ENCODE measurements at regions not wholly inside any gene's neighbourhood (a gene's known extent, or its start where the extent isn't known, plus 50 kb on each side); places are given as distances from the start of the nearest gene placed in this dataset.

GRCh38 chr7:112546723-112547513 is 66.1 kb downstream of the LSMEM1 start:
- no peak for TF ChIP-seq TSHZ2 (CRISPR knock-in tag; IDR thresholded peaks at IDR 0.05)
- no peak for TF ChIP-seq ZFP3 (CRISPR knock-in tag; IDR thresholded peaks at IDR 0.05)
- no peak for TF ChIP-seq PATZ1 (CRISPR knock-in tag; IDR thresholded peaks at IDR 0.05; ENCODE audit: borderline replicate concordance)
- TF ChIP-seq ZNF565 (CRISPR knock-in tag; conservative IDR thresholded peaks at IDR 0.05; ENCODE audit: low read depth) = no peak
- no peak for TF ChIP-seq RARB (CRISPR knock-in tag; IDR thresholded peaks at IDR 0.05)
- TF ChIP-seq GLIS3 (CRISPR knock-in tag; IDR thresholded peaks at IDR 0.05) = no peak

Data from SK-N-SH treated with all-trans-retinoic acid at 6 μM for 48 hours (cell line).